PC-3 (cell line): ENCODE measurements at regions not wholly inside any gene's neighbourhood (a gene's known extent, or its start where the extent isn't known, plus 50 kb on each side); places are given as distances from the start of the nearest gene placed in this dataset.
"Not testable (repeated sequence)": the region's sequence is repeated elsewhere in the genome, so short reads cannot be mapped to it uniquely, and the experiment has no call there.

Experiments used
- EZH2phosphoT487 ChIP-seq: fragments of 300-600 bp; sonication (generic); IDR thresholded peaks from 2 replicates; pipeline ENCODE4 v1.6.1; 2018; ENCODE audit warnings: mild to moderate bottlenecking, antibody characterized with exemption, low read length, borderline replicate concordance
- TF ChIP-seq, protein P1 (sequence below): fragments of 300-600 bp; sonication (generic); conservative IDR thresholded peaks from 2 replicates; pipeline ENCODE4 v1.5.1; 2017; ENCODE audit warnings: antibody characterized with exemption, low read depth, mild to moderate bottlenecking, low read length

DNA sequence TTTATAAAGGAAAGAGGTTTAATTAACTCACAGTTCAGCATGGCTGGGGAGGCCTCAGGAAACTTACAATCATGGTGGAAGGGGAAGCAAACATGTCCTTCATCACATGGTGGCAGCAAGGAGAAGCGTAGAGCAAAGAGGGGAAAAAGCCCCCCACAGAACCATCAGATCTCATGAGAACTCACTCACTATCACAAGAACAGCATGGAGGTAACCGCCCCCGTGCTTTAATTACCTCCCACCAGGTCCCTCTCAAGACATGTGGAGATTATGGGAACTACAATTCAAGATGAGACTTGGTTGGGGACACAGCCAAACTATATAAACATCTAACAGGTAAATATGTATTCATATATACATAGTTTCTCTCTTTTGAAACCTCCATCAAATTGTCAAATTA, 926.4 kb downstream of the NR2F1-AS1 start:
- TF ChIP-seq, protein P1, sequence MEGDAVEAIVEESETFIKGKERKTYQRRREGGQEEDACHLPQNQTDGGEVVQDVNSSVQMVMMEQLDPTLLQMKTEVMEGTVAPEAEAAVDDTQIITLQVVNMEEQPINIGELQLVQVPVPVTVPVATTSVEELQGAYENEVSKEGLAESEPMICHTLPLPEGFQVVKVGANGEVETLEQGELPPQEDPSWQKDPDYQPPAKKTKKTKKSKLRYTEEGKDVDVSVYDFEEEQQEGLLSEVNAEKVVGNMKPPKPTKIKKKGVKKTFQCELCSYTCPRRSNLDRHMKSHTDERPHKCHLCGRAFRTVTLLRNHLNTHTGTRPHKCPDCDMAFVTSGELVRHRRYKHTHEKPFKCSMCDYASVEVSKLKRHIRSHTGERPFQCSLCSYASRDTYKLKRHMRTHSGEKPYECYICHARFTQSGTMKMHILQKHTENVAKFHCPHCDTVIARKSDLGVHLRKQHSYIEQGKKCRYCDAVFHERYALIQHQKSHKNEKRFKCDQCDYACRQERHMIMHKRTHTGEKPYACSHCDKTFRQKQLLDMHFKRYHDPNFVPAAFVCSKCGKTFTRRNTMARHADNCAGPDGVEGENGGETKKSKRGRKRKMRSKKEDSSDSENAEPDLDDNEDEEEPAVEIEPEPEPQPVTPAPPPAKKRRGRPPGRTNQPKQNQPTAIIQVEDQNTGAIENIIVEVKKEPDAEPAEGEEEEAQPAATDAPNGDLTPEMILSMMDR = not testable (repeated sequence)
- TF ChIP-seq EZH2phosphoT487 = not testable (repeated sequence)
